Trophoblast cell (in vitro differentiated cells and primary cell): ENCODE measurements at regions not wholly inside any gene's neighbourhood (a gene's known extent, or its start where the extent isn't known, plus 50 kb on each side); places are given as distances from the start of the nearest gene placed in this dataset.

Experiments used
- DNase-seq, 2 donors: peaks; one replicate each; pipeline ENCODE4 v3.0.0-alpha.2; 2016
- H2AFZ ChIP-seq: 2 replicates; pipeline ENCODE4 v1.6.1; 2013; ENCODE audit warnings: low read length, moderate library complexity, mild to moderate bottlenecking; ENCODE audit not compliant: insufficient read depth, poor library complexity
- H2AK5ac ChIP-seq: 2 replicates; pipeline ENCODE4 v1.6.1; 2013; ENCODE audit warnings: mild to moderate bottlenecking, low read length
- H2BK120ac ChIP-seq: 2 replicates; pipeline ENCODE4 v1.6.1; 2013; ENCODE audit warnings: low read length, mild to moderate bottlenecking, moderate library complexity; ENCODE audit not compliant: insufficient read depth, poor library complexity
- H2BK12ac ChIP-seq: 2 replicates; pipeline ENCODE4 v1.6.1; 2013; ENCODE audit warnings: mild to moderate bottlenecking, low read length, moderate library complexity
- H2BK5ac ChIP-seq: 2 replicates; pipeline ENCODE4 v1.6.1; 2013; ENCODE audit warnings: low read length, low read depth, moderate library complexity, mild to moderate bottlenecking; ENCODE audit not compliant: poor library complexity
- H3K14ac ChIP-seq: 2 replicates; pipeline ENCODE4 v1.6.1; 2013; ENCODE audit warnings: mild to moderate bottlenecking, low read length
- H3K18ac ChIP-seq: 2 replicates; pipeline ENCODE4 v1.6.1; 2013; ENCODE audit warnings: mild to moderate bottlenecking, low read length
- H3K23ac ChIP-seq: 2 replicates; pipeline ENCODE4 v1.6.1; 2013; ENCODE audit warnings: low read length
- H3K27ac ChIP-seq: 2 replicates; pipeline ENCODE4 v1.5.1; 2013; ENCODE audit warnings: low read depth, mild to moderate bottlenecking, inconsistent platforms, low read length, moderate library complexity
- H3K27me3 ChIP-seq: 2 replicates; pipeline ENCODE4 v1.6.1; 2013; ENCODE audit warnings: inconsistent platforms, mild to moderate bottlenecking, low read length, moderate library complexity; ENCODE audit not compliant: insufficient read depth
- H3K36me3 ChIP-seq, 2 experiments: 1 replicate in 1 of 2; 2 replicates in 1 of 2; pipeline ENCODE4 v1.6.1; 2013; ENCODE audit warnings: low read length in 2 of 2, mild to moderate bottlenecking in 2 of 2, moderate library complexity in 1 of 2; ENCODE audit not compliant: insufficient read depth in 2 of 2, control insufficient read depth in 1 of 2
- H3K4ac ChIP-seq: 2 replicates; pipeline ENCODE4 v1.6.1; 2013; ENCODE audit warnings: low read depth, mild to moderate bottlenecking, low read length, moderate library complexity
- H3K4me1 ChIP-seq, 2 experiments: 1 replicate in 1 of 2; 2 replicates in 1 of 2; pipeline ENCODE4 v1.6.1; 2013; ENCODE audit warnings: low read length in 2 of 2, mild to moderate bottlenecking in 2 of 2, moderate library complexity in 1 of 2; ENCODE audit not compliant: insufficient read depth in 2 of 2, control insufficient read depth in 1 of 2
- H3K4me2 ChIP-seq: 2 replicates; pipeline ENCODE4 v1.6.1; 2013; ENCODE audit warnings: inconsistent platforms, mild to moderate bottlenecking, low read length, moderate library complexity
- H3K4me3 ChIP-seq: 2 replicates; pipeline ENCODE4 v1.5.1; 2013; ENCODE audit warnings: mild to moderate bottlenecking, low read depth, low read length, inconsistent platforms
- H3K79me1 ChIP-seq: one replicate; pipeline ENCODE4 v1.6.1; 2013; ENCODE audit warnings: low read length
- H3K79me2 ChIP-seq: 2 replicates; pipeline ENCODE4 v1.6.1; 2013; ENCODE audit warnings: low read length, mild to moderate bottlenecking; ENCODE audit not compliant: control insufficient read depth, insufficient read depth, poor library complexity
- H3K9ac ChIP-seq: 2 replicates; pipeline ENCODE4 v1.6.1; 2013; ENCODE audit warnings: mild to moderate bottlenecking, low read length
- H3K9me3 ChIP-seq: 2 replicates; pipeline ENCODE4 v1.6.1; 2013; ENCODE audit warnings: low read depth, mild to moderate bottlenecking, control low read depth, inconsistent platforms, low read length; ENCODE audit not compliant: insufficient read depth
- H4K12ac ChIP-seq: 2 replicates; pipeline ENCODE4 v1.6.1; 2013; ENCODE audit warnings: low read depth, mild to moderate bottlenecking, low read length, moderate library complexity
- H4K8ac ChIP-seq: 2 replicates; pipeline ENCODE4 v1.6.1; 2013; ENCODE audit warnings: low read depth, mild to moderate bottlenecking, low read length, moderate library complexity
- H4K91ac ChIP-seq: one replicate; pipeline ENCODE4 v1.6.1; 2013; ENCODE audit warnings: low read depth, mild to moderate bottlenecking, low read length, moderate library complexity
- WGBS: extraction: QIAGEN DNeasy Blood & Tissue Kit; methylation state at CpG from one replicate; pipeline ENCODE4 v1.1.7; 2013; ENCODE audit warnings: missing lambda C conversion rate; ENCODE audit not compliant: insufficient read length, insufficient coverage; ENCODE audit errors: extremely low coverage; 5-methylcytosine and 5-hydroxymethylcytosine counted together

DNA sequence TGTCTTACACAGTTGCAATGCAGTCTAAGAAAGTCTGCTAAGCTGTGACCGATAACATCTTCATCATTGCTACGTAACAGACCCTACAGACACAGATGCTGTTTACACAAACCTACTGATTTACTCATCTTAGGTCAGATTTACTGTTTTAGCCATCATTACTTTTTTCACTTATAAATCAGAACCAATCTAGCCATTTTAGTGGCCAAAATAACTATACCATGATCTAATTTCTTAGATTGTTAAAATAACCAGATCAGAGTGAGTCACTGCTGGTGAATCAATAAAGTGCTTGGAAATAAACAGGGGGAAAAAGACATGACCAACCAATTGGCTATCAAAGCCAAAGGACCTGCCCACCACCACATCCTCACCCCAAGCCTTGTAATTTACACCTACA lies 57.0 kb upstream of the FOXN3 start:
- Histone ChIP-seq H4K91ac (no peak overlapping the region), H3K18ac (no peak overlapping the region), H3K27me3 (no peaks in the 10 kb centered on the region), H2AK5ac (no peak overlapping the region), H3K4ac (no peak overlapping the region), H3K27ac (no peak overlapping the region), H2BK5ac (no peak overlapping the region), H3K4me2 (no peak overlapping the region), H3K9ac (no peak overlapping the region), H3K79me2 (no peaks in the 10 kb centered on the region), H3K14ac (no peak overlapping the region), H4K12ac (no peak overlapping the region), H2BK12ac (no peak overlapping the region), H3K4me1 (peaks cover 0 to 2% of the 10 kb centered on the region in 2 experiments), H2BK120ac (no peak overlapping the region), H3K9me3 (no peaks in the 10 kb centered on the region), H3K23ac (no peak overlapping the region), H3K4me3 (no peak overlapping the region), H3K79me1 (no peaks in the 10 kb centered on the region), H3K36me3 (no peaks in the 10 kb centered on the region), H2AFZ (no peak overlapping the region), H4K8ac (no peak overlapping the region)
- DNase-seq: no peak
- no CpG with 5 or more reads among the region's 2 CpGs for WGBS

DNA sequence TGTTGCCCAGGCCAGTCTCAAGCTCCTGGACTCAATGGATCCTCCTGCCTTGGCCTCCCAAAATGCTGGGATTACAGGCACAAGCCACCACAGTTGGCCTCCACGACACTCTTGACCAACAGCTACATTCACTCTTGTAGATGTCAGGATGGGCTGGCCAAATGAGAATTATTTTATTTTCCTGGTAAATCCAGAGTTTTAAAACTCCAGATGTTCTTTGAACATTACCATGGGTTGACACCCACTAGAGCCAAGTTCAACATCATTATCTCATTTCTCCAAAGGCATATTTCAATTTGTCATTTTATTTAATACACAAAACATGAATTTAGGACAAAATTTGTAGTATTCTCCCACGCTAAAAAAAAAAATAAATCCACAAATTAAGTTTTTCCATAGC lies 56.5 kb upstream of the FOXN3 start:
- H3K23ac ChIP-seq: no peak overlapping the region
- no peak overlapping the region for H4K12ac ChIP-seq
- no peak overlapping the region for H2AK5ac ChIP-seq
- H4K8ac ChIP-seq: no peak overlapping the region
- no peak overlapping the region for H3K4me3 ChIP-seq
- no peaks in the 10 kb centered on the region for H3K27me3 ChIP-seq
- no peak overlapping the region for H3K4ac ChIP-seq
- H3K14ac ChIP-seq: no peak overlapping the region
- no peaks in the 10 kb centered on the region for H3K36me3 ChIP-seq
- no peak overlapping the region for H3K9ac ChIP-seq
- no CpG with 5 or more reads among the region's 2 CpGs for WGBS
- H4K91ac ChIP-seq: no peak overlapping the region
- no peak overlapping the region for H2BK12ac ChIP-seq
- no peak overlapping the region for H2BK5ac ChIP-seq
- no peaks in the 10 kb centered on the region for H3K79me2 ChIP-seq
- DNase-seq: no peak
- no peak overlapping the region for H2AFZ ChIP-seq
- H3K79me1 ChIP-seq: no peaks in the 10 kb centered on the region
- no peaks in the 10 kb centered on the region for H3K9me3 ChIP-seq
- no peak overlapping the region for H3K18ac ChIP-seq
- no peak overlapping the region for H2BK120ac ChIP-seq
- H3K4me2 ChIP-seq: no peak overlapping the region
- peaks cover 0 to 2% of the 10 kb centered on the region in 2 experiments for H3K4me1 ChIP-seq
- H3K27ac ChIP-seq: no peak overlapping the region

DNA sequence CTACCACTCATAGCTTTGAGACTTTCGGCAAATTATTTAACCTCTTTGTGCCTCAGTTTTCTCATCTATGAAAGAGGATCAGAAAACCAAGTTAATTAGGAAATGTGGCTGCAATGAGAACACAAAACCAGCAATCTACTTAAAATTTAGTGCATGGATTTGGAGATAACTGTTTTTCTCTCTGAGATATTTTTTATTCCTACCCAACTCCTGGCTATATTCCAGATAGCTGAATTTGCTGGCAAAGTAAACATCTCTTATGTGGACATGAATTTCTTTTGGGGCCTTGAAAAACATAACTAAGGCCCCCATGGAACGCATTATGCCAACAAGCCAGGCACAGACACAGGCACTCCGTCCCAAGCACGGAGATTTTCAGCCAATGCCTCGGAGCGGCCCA lies 53.4 kb upstream of the FOXN3 start:
- H3K4ac ChIP-seq: no peak overlapping the region
- H3K14ac ChIP-seq: no peak overlapping the region
- H3K4me3 ChIP-seq: no peak overlapping the region
- no peak overlapping the region for H3K23ac ChIP-seq
- H4K12ac ChIP-seq: no peak overlapping the region
- H2AK5ac ChIP-seq: no peak overlapping the region
- peaks cover 0 to 2% of the 10 kb centered on the region in 2 experiments for H3K4me1 ChIP-seq
- H4K8ac ChIP-seq: no peak overlapping the region
- DNase-seq: no peak
- no peak overlapping the region for H2BK12ac ChIP-seq
- WGBS: no CpG with 5 or more reads among the region's 6 CpGs
- no peaks in the 10 kb centered on the region for H3K36me3 ChIP-seq
- no peak overlapping the region for H3K9ac ChIP-seq
- no peak overlapping the region for H2BK120ac ChIP-seq
- H3K79me1 ChIP-seq: no peaks in the 10 kb centered on the region
- H3K4me2 ChIP-seq: no peak overlapping the region
- H3K18ac ChIP-seq: no peak overlapping the region
- no peaks in the 10 kb centered on the region for H3K79me2 ChIP-seq
- H4K91ac ChIP-seq: no peak overlapping the region
- no peak overlapping the region for H2AFZ ChIP-seq
- H3K9me3 ChIP-seq: no peaks in the 10 kb centered on the region
- no peak overlapping the region for H3K27ac ChIP-seq
- no peaks in the 10 kb centered on the region for H3K27me3 ChIP-seq
- H2BK5ac ChIP-seq: no peak overlapping the region

DNA sequence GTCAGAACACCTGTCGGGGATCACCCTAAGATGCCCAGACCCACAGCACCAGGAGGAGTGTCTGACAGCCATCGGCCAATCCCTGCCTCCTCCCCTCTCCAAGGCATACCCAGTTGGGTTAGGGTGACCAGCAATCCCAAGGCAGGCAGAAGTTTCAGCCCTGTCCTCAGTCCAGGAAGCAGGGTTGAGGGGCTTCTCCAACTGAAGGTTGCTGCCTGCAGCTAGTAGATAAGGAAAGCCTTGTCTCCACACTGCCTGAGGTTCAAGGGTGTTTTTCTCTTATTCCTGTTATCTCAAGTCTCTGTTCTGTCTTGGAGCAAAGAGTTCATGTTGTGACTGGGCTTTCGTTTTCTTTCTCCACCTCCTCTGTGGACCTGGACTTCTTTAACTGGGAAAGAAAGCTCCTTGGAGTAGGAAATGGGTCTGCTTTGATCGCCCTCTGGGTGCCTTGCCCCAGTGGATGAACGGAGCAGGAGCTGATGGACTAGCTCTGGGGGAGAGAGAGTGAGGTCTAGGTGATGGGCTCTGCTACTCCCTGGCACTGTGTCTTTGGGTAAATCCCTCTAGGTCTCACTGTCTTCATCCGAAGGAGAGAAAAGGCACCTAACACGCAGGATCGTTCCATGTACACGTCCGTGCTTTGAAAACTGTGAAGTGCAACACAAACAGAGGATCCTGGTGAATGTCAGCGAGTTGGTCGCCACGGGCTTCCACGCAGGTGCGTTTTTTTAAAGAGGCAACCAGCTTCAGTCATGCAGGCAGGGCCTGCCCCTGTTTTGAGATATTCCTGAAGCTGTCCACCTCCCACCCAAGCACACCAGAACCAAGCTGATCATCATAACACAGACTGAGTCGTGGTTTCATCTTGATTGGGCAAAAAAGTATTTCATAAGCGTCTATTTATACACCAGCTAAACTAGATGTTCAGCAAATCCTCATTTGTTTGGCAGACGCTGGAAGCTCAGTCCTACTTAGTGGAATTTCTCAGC lies 52.5 kb upstream of the FOXN3 start:
- Histone ChIP-seq H2BK120ac (no peak overlapping the region), H3K36me3 (no peaks in the 10 kb centered on the region), H4K8ac (no peak overlapping the region), H4K12ac (no peak overlapping the region), H3K27ac (no peak overlapping the region), H3K79me2 (no peaks in the 10 kb centered on the region), H2BK12ac (no peak overlapping the region), H3K4me3 (no peak overlapping the region), H3K4me1 (peaks cover 0 to 2% of the 10 kb centered on the region in 2 experiments), H3K79me1 (no peaks in the 10 kb centered on the region), H3K9me3 (no peaks in the 10 kb centered on the region), H3K9ac (no peak overlapping the region), H2AFZ (no peak overlapping the region), H3K4ac (no peak overlapping the region), H3K18ac (no peak overlapping the region), H3K4me2 (no peak overlapping the region), H2AK5ac (no peak overlapping the region), H3K14ac (no peak overlapping the region), H3K27me3 (no peaks in the 10 kb centered on the region), H3K23ac (no peak overlapping the region), H4K91ac (peak overlapping the region; percentile 8), H2BK5ac (no peak overlapping the region)
- no peak for DNase-seq
- no CpG with 5 or more reads among the region's 18 CpGs for WGBS
